ENCODE measurements at regions not wholly inside any gene's neighbourhood (a gene's known extent, or its start where the extent isn't known, plus 50 kb on each side); places are given as distances from the start of the nearest gene placed in this dataset.

DNA sequence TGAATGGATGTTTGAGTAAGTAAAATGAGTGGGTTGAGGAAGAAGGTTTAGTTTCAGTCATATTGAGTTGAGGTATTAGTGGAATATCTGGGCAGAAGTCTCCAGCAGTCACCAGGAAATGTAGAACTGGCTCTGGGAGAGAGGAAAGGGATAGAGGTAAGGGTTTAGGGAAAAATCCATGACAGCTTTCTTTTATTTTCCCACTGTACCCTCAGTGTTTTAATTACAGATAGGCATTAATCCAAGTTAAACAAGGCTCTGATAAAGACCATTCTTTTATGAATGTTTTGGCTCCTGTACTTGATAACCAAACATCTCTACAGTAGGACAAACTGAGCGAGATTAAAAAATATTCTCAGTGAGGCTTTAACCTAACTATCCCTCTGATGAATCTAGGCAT is 318.4 kb upstream of the SYNCRIP start:
- TF ChIP-seq, protein P1, sequence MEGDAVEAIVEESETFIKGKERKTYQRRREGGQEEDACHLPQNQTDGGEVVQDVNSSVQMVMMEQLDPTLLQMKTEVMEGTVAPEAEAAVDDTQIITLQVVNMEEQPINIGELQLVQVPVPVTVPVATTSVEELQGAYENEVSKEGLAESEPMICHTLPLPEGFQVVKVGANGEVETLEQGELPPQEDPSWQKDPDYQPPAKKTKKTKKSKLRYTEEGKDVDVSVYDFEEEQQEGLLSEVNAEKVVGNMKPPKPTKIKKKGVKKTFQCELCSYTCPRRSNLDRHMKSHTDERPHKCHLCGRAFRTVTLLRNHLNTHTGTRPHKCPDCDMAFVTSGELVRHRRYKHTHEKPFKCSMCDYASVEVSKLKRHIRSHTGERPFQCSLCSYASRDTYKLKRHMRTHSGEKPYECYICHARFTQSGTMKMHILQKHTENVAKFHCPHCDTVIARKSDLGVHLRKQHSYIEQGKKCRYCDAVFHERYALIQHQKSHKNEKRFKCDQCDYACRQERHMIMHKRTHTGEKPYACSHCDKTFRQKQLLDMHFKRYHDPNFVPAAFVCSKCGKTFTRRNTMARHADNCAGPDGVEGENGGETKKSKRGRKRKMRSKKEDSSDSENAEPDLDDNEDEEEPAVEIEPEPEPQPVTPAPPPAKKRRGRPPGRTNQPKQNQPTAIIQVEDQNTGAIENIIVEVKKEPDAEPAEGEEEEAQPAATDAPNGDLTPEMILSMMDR (IDR thresholded peaks at IDR 0.05; ENCODE audit: poor library complexity, severe bottlenecking): no peak
- ATAC-seq (ENCODE audit: low read depth): no peak
- H3K36me3 ChIP-seq (ENCODE audit: low read depth): no peaks in the 10 kb centered on the region
- no peaks in the 10 kb centered on the region for H3K9me3 ChIP-seq (ENCODE audit: severe bottlenecking)
- H3K27ac ChIP-seq (ENCODE audit: poor library complexity, severe bottlenecking): no peak overlapping the region
- DNase-seq (ENCODE audit: low spot score): no peak
- H3K27me3 ChIP-seq (ENCODE audit: insufficient read depth, poor library complexity, severe bottlenecking): no peaks in the 10 kb centered on the region
- H3K4me1 ChIP-seq (ENCODE audit: insufficient read depth, poor library complexity, severe bottlenecking): no peaks in the 10 kb centered on the region
- H3K4me3 ChIP-seq (ENCODE audit: severe bottlenecking): no peak overlapping the region

DNA sequence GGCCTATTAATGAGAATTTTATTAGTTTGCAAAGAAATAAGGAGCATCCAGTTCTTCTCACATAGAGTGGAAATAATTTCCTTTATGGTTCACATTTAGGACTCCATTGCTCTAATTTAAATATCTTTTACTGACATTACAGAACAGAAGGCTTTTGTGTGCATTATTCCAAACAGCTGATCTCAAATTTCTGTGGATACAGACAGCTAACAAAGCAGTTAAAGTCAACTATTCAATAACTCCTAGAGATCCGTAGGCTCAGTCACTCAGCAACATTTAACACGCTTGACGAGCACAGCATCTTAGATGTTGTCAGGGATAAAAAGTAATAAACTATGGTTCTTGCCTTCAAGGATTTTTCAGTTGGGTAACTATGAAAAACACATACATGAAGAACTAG is 305.8 kb upstream of the SYNCRIP start:
- H3K4me3 ChIP-seq (ENCODE audit: severe bottlenecking): no peak overlapping the region
- ATAC-seq (ENCODE audit: low read depth): no peak
- H3K27ac ChIP-seq (ENCODE audit: poor library complexity, severe bottlenecking): no peak overlapping the region
- TF ChIP-seq, protein P1 (IDR thresholded peaks at IDR 0.05; ENCODE audit: poor library complexity, severe bottlenecking): no peak
- H3K9me3 ChIP-seq (ENCODE audit: severe bottlenecking): no peaks in the 10 kb centered on the region
- H3K27me3 ChIP-seq (ENCODE audit: insufficient read depth, poor library complexity, severe bottlenecking): no peaks in the 10 kb centered on the region
- H3K36me3 ChIP-seq (ENCODE audit: low read depth): no peaks in the 10 kb centered on the region
- H3K4me1 ChIP-seq (ENCODE audit: insufficient read depth, poor library complexity, severe bottlenecking): no peaks in the 10 kb centered on the region
- DNase-seq (ENCODE audit: low spot score): no peak

DNA sequence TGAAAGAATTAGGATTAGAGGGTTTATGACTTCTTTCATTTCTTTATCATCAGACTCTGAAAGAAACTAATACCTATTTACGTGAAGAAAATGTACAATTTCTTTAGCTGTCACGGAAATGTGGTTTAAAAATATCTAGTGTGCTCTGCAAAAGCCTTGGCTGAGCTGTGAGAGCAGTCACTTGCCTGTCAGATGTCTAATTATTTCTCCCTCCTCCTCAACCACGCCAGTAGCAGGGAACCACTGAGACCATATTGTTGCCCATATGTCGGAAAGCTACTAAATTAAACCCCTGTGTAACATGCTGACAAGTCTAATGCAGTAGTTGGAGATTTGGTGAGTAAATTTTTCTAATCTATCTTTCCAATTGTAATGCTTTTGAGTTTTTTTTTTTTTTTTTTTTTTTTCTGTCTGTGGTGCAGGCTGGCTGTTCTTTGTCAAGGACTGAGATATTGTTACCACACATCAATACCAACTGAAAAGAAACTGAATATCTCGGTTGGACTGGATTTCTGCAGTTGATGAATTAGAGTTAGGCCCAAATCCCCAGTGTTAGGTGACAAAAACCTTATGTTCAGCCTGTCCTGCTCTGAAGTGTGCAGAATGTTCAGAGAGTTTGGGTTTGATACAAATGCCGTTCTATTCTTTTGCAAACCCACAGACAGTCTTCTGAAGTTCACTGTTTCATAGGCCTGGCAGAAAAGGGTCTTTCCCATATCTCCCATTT is 302.9 kb upstream of the SYNCRIP start:
- H3K9me3 ChIP-seq (ENCODE audit: severe bottlenecking): no peaks in the 10 kb centered on the region
- ATAC-seq (ENCODE audit: low read depth) (no peak), DNase-seq (ENCODE audit: low spot score) (no peak)
- H3K36me3 ChIP-seq (ENCODE audit: low read depth): no peaks in the 10 kb centered on the region
- H3K4me1 ChIP-seq (ENCODE audit: insufficient read depth, poor library complexity, severe bottlenecking): no peaks in the 10 kb centered on the region
- no peak overlapping the region for H3K27ac ChIP-seq (ENCODE audit: poor library complexity, severe bottlenecking)
- TF ChIP-seq, protein P1 (IDR thresholded peaks at IDR 0.05; ENCODE audit: poor library complexity, severe bottlenecking): no peak
- no peaks in the 10 kb centered on the region for H3K27me3 ChIP-seq (ENCODE audit: insufficient read depth, poor library complexity, severe bottlenecking)
- H3K4me3 ChIP-seq (ENCODE audit: severe bottlenecking): no peak overlapping the region

DNA sequence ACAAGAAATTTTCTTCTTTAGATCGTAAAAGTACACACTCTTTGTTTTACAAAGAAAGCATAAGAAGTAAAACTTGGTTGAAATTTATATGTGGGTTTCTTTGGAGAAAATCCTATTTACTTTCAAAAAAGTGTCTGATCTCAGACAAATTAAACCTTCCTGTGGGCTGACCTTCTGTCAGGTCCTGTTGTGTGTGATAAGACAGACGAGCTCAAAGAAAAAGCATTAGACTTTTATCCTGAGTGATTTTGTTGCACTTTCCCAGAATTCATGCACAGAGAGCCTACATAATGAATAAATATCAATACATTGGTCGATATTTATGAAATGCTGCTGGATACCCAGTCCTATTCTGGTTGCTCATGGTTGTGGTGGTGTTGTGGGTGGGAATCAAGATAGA is 302.1 kb upstream of the SYNCRIP start:
- H3K4me3 ChIP-seq (ENCODE audit: severe bottlenecking): no peak overlapping the region
- no peaks in the 10 kb centered on the region for H3K9me3 ChIP-seq (ENCODE audit: severe bottlenecking)
- no peak overlapping the region for H3K27ac ChIP-seq (ENCODE audit: poor library complexity, severe bottlenecking)
- no peaks in the 10 kb centered on the region for H3K36me3 ChIP-seq (ENCODE audit: low read depth)
- DNase-seq (ENCODE audit: low spot score) (no peak), ATAC-seq (ENCODE audit: low read depth) (no peak)
- no peaks in the 10 kb centered on the region for H3K4me1 ChIP-seq (ENCODE audit: insufficient read depth, poor library complexity, severe bottlenecking)
- H3K27me3 ChIP-seq (ENCODE audit: insufficient read depth, poor library complexity, severe bottlenecking): no peaks in the 10 kb centered on the region
- TF ChIP-seq, protein P1 (IDR thresholded peaks at IDR 0.05; ENCODE audit: poor library complexity, severe bottlenecking): no peak

DNA sequence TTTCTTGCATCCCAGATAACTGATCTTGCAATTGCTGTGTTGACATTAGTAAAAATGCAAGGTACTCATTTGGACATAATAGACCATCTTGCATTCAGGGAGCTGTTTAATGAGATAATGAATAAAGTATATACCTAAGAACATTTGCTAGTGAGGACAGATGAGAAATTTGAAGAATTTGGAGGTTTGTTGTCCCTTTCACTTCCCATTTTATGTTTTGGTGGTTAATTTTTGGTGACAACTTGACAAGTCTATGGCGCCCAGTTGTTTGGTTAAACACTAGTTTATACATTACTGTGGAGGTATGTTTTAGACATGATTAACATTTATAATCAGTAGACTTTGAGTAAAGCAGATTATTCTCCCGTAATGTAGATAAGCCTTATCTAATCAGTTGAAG is 300.2 kb upstream of the SYNCRIP start:
- Histone ChIP-seq H3K4me1 (ENCODE audit: insufficient read depth, poor library complexity, severe bottlenecking) (no peaks in the 10 kb centered on the region), H3K27ac (ENCODE audit: poor library complexity, severe bottlenecking) (no peak overlapping the region), H3K9me3 (ENCODE audit: severe bottlenecking) (no peaks in the 10 kb centered on the region), H3K4me3 (ENCODE audit: severe bottlenecking) (no peak overlapping the region), H3K27me3 (ENCODE audit: insufficient read depth, poor library complexity, severe bottlenecking) (no peaks in the 10 kb centered on the region), H3K36me3 (ENCODE audit: low read depth) (no peaks in the 10 kb centered on the region)
- DNase-seq (ENCODE audit: low spot score): no peak
- no peak for ATAC-seq (ENCODE audit: low read depth)
- TF ChIP-seq, protein P1 (IDR thresholded peaks at IDR 0.05; ENCODE audit: poor library complexity, severe bottlenecking): no peak

Measured in RWPE2 (cell line).